Naive thymus-derived CD4-positive, alpha-beta T cell (primary cell): ENCODE measurements at regions not wholly inside any gene's neighbourhood (a gene's known extent, or its start where the extent isn't known, plus 50 kb on each side); places are given as distances from the start of the nearest gene placed in this dataset.
"Not testable (repeated sequence)": the region's sequence is repeated elsewhere in the genome, so short reads cannot be mapped to it uniquely, and the experiment has no call there.

Experiments
- ATAC-seq: fragments of 150-1000 bp; cut with Tn5 transposase; 2 replicates; pipeline ENCODE4 v1.10.0; 2021; ENCODE audit warnings: mild to moderate bottlenecking, moderate library complexity
- CTCF ChIA-PET: fragments of 350-600 bp; sonication (Branson Sonifier 250); formaldehyde crosslinking; loops from one replicate; lab custom pipeline; 2021; ENCODE audit warnings: antibody characterized with exemption; lab: Charles Lee
- POLR2A ChIA-PET: fragments of 350-600 bp; sonication (Branson Sonifier 250); formaldehyde crosslinking; loops from one replicate; lab custom pipeline; 2021; ENCODE audit warnings: antibody characterized with exemption, inconsistent platforms; lab: Charles Lee
- DNase-seq, 9 donors: peaks; one replicate each; pipeline versions ENCODE4 v3.0.0 to v3.0.0-alpha.2; 2020 to 2022; ENCODE audit warnings: mixed read lengths in 1 of 9
- H3K27ac ChIP-seq: one replicate; pipeline ENCODE4 v1.7.0; 2013; ENCODE audit warnings: mild to moderate bottlenecking, low read depth, low read length, moderate library complexity
- H3K27me3 ChIP-seq, 2 donors: one replicate each; pipeline ENCODE4 v1.7.0; 2013; ENCODE audit warnings: low read length in 2 of 2, mild to moderate bottlenecking in 2 of 2, moderate library complexity in 2 of 2; ENCODE audit not compliant: control insufficient read depth in 2 of 2, insufficient read depth in 2 of 2
- H3K36me3 ChIP-seq, 3 experiments: 1 replicate in 2 of 3; 2 replicates in 1 of 3; pipeline ENCODE4 v1.7.0; 2013; ENCODE audit warnings: low read length in 3 of 3, mild to moderate bottlenecking in 3 of 3, moderate library complexity in 1 of 3; ENCODE audit not compliant: insufficient read depth in 3 of 3, control insufficient read depth in 2 of 3
- H3K4me1 ChIP-seq, 2 donors: one replicate each; pipeline ENCODE4 v1.7.0; 2013; ENCODE audit warnings: low read length in 2 of 2, mild to moderate bottlenecking in 2 of 2, moderate library complexity in 1 of 2; ENCODE audit not compliant: control insufficient read depth in 2 of 2, insufficient read depth in 2 of 2
- H3K4me3 ChIP-seq: 2 replicates; pipeline ENCODE4 v1.7.0; 2013; ENCODE audit warnings: mild to moderate bottlenecking, low read length
- H3K9me3 ChIP-seq, 3 experiments: 1 replicate in 2 of 3; 2 replicates in 1 of 3; pipeline ENCODE4 v1.7.0; 2013; ENCODE audit warnings: low read length in 3 of 3; ENCODE audit not compliant: control insufficient read depth in 2 of 3
- H3K27ac Mint-ChIP-seq, 9 donors: one replicate each; pipeline ENCODE4 v1.8.0; 2020 to 2022; ENCODE audit warnings: mixed read lengths in 9 of 9, mild to moderate bottlenecking in 8 of 9, moderate library complexity in 5 of 9, inconsistent platforms in 2 of 9
- H3K27me3 Mint-ChIP-seq, 5 donors: one replicate each; pipeline ENCODE4 v1.8.0; 2021 to 2022; ENCODE audit warnings: mixed read lengths in 5 of 5, mild to moderate bottlenecking in 1 of 5
- H3K36me3 Mint-ChIP-seq, 5 donors: one replicate each; pipeline ENCODE4 v1.8.0; 2020 to 2022; ENCODE audit warnings: mixed read lengths in 5 of 5, mild to moderate bottlenecking in 3 of 5, inconsistent platforms in 1 of 5
- H3K4me1 Mint-ChIP-seq, 7 donors: one replicate each; pipeline ENCODE4 v1.8.0; 2020 to 2022; ENCODE audit warnings: mixed read lengths in 7 of 7, mild to moderate bottlenecking in 3 of 7, inconsistent platforms in 1 of 7
- H3K4me3 Mint-ChIP-seq, 10 donors: one replicate each; pipeline ENCODE4 v1.8.0; 2020 to 2022; ENCODE audit warnings: mild to moderate bottlenecking in 10 of 10, mixed read lengths in 10 of 10, moderate library complexity in 6 of 10, inconsistent platforms in 2 of 10
- H3K9me3 Mint-ChIP-seq, 11 donors: one replicate each; pipeline ENCODE4 v1.8.0; 2020 to 2022; ENCODE audit warnings: mixed read lengths in 11 of 11, mild to moderate bottlenecking in 4 of 11, inconsistent platforms in 1 of 11, moderate library complexity in 1 of 11
- intact Hi-C, 2 donors: fragments of 100-400 bp; cut with micrococcal nuclease; formaldehyde crosslinking; loops; one replicate each; pipeline ENCODE4 v1.15.1; 2023

GRCh38 chr11:106520920-106521319, 443.5 kb downstream of the AASDHPPT start:
- H3K4me1 Mint-ChIP-seq = no peaks in the 10 kb centered on the region

GRCh38 chr11:106523171-106523570, 445.7 kb downstream of the AASDHPPT start:
- H3K9me3 ChIP-seq = peaks cover 0 to 3% (median under 1%) of the 10 kb centered on the region in 3 experiments
- Mint-ChIP-seq H3K27ac (no peak overlapping the region), H3K4me1 (no peaks in the 10 kb centered on the region), H3K27me3 (no peaks in the 10 kb centered on the region), H3K4me3 (no peak overlapping the region), H3K36me3 (no peaks in the 10 kb centered on the region), H3K9me3 (peaks cover 0 to 17% (median 3%) of the 10 kb centered on the region in 11 donors)
- ATAC-seq = no peak
- H3K27ac ChIP-seq = no peak overlapping the region
- POLR2A ChIA-PET = no interaction called here
- no peaks in the 10 kb centered on the region for H3K4me1 ChIP-seq
- CTCF ChIA-PET = no interaction called here
- H3K36me3 ChIP-seq = no peaks in the 10 kb centered on the region
- DNase-seq = no peak
- intact Hi-C loops = no loop called here
- no peaks in the 10 kb centered on the region for H3K27me3 ChIP-seq
- H3K4me3 ChIP-seq = no peak overlapping the region

More at GRCh38 chr11:106520920-106521319, 443.5 kb downstream of the AASDHPPT start:
- H3K36me3 Mint-ChIP-seq = no peaks in the 10 kb centered on the region
- ChIA-PET POLR2A (no interaction called here), CTCF (no interaction called here)
- ATAC-seq (no peak), DNase-seq (no peak)
- H3K27ac Mint-ChIP-seq = no peak overlapping the region
- no peaks in the 10 kb centered on the region for H3K27me3 Mint-ChIP-seq
- H3K4me3 Mint-ChIP-seq = no peak overlapping the region
- no peak overlapping the region for H3K27ac ChIP-seq
- intact Hi-C loops = no loop called here
- H3K4me1 ChIP-seq = no peaks in the 10 kb centered on the region
- H3K36me3 ChIP-seq = no peaks in the 10 kb centered on the region
- no peaks in the 10 kb centered on the region for H3K27me3 ChIP-seq
- H3K4me3 ChIP-seq = no peak overlapping the region
- peaks cover 0 to 17% (median 2%) of the 10 kb centered on the region in 11 donors for H3K9me3 Mint-ChIP-seq
- peaks cover 0 to 3% (median 0%) of the 10 kb centered on the region in 3 experiments for H3K9me3 ChIP-seq

- no peak overlapping the region for H3K27ac ChIP-seq
- peaks cover 0 to 4% (median 3%) of the 10 kb centered on the region in 3 experiments for H3K9me3 ChIP-seq
- H3K4me1 Mint-ChIP-seq = no peaks in the 10 kb centered on the region
- ATAC-seq (no peak), DNase-seq (no peak)
- peaks cover 0 to 15% (median 3%) of the 10 kb centered on the region in 11 donors for H3K9me3 Mint-ChIP-seq
- H3K27me3 ChIP-seq = no peaks in the 10 kb centered on the region
- intact Hi-C loops = no loop called here
- H3K36me3 Mint-ChIP-seq = no peaks in the 10 kb centered on the region
- no peak overlapping the region for H3K27ac Mint-ChIP-seq
- POLR2A ChIA-PET = no interaction called here
- no peak overlapping the region for H3K4me3 ChIP-seq
- H3K27me3 Mint-ChIP-seq = no peaks in the 10 kb centered on the region
- H3K36me3 ChIP-seq = no peaks in the 10 kb centered on the region
- no peaks in the 10 kb centered on the region for H3K4me1 ChIP-seq
- CTCF ChIA-PET = no interaction called here
- no peak overlapping the region for H3K4me3 Mint-ChIP-seq
Observed at GRCh38 chr11:106523921-106524320, 446.5 kb downstream of the AASDHPPT start.

GRCh38 chr11:106524436-106524835, 447.0 kb downstream of the AASDHPPT start:
- Mint-ChIP-seq H3K4me1 (no peaks in the 10 kb centered on the region), H3K36me3 (no peaks in the 10 kb centered on the region), H3K27me3 (no peaks in the 10 kb centered on the region), H3K27ac (no peak overlapping the region), H3K9me3 (peaks cover 0 to 13% (median 3%) of the 10 kb centered on the region in 11 donors), H3K4me3 (no peak overlapping the region)
- ATAC-seq (no peak), DNase-seq (no peak)
- Histone ChIP-seq H3K4me1 (no peaks in the 10 kb centered on the region), H3K4me3 (no peak overlapping the region), H3K27me3 (no peaks in the 10 kb centered on the region), H3K27ac (no peak overlapping the region), H3K36me3 (no peaks in the 10 kb centered on the region), H3K9me3 (peaks cover 0 to 4% (median 3%) of the 10 kb centered on the region in 3 experiments)
- intact Hi-C loops = no loop called here
- CTCF ChIA-PET = no interaction called here
- POLR2A ChIA-PET = no interaction called here

- POLR2A ChIA-PET, H3K27me3 Mint-ChIP-seq, H3K27ac Mint-ChIP-seq, H3K9me3 ChIP-seq, H3K4me1 Mint-ChIP-seq, H3K27me3 ChIP-seq, H3K4me3 Mint-ChIP-seq, ATAC-seq, CTCF ChIA-PET, H3K36me3 ChIP-seq, H3K36me3 Mint-ChIP-seq, H3K4me1 ChIP-seq, DNase-seq, H3K27ac ChIP-seq, H3K4me3 ChIP-seq: not testable (repeated sequence)
- H3K9me3 Mint-ChIP-seq = peaks cover 0 to 12% (median 2%) of the 10 kb centered on the region in 11 donors
- intact Hi-C loops = loop anchor here in 1 of 2 donors (2.0 kb wide), 1 partner anchor 241 kb away; no protein-coding TSS in a partner anchor
Observed at GRCh38 chr11:106531648-106532047, 454.2 kb downstream of the AASDHPPT start.

GRCh38 chr11:106533046-106533445, 455.6 kb downstream of the AASDHPPT start:
- H3K9me3 Mint-ChIP-seq = peaks cover 0 to 11% (median 2%) of the 10 kb centered on the region in 11 donors
- CTCF ChIA-PET = no interaction called here

GRCh38 chr11:106540001-106540400, 462.5 kb downstream of the AASDHPPT start:
- ATAC-seq (no peak), DNase-seq (no peak)
- no peaks in the 10 kb centered on the region for H3K36me3 Mint-ChIP-seq
- intact Hi-C loops = no loop called here
- Histone ChIP-seq H3K36me3 (no peaks in the 10 kb centered on the region), H3K4me3 (no peak overlapping the region), H3K4me1 (no peaks in the 10 kb centered on the region), H3K27me3 (no peaks in the 10 kb centered on the region), H3K9me3 (no peaks in the 10 kb centered on the region), H3K27ac (no peak overlapping the region)
- H3K4me3 Mint-ChIP-seq = no peak overlapping the region
- no peaks in the 10 kb centered on the region for H3K27me3 Mint-ChIP-seq
- H3K27ac Mint-ChIP-seq = no peak overlapping the region
- H3K4me1 Mint-ChIP-seq = no peaks in the 10 kb centered on the region
- CTCF ChIA-PET = no interaction called here
- H3K9me3 Mint-ChIP-seq = peaks cover 0 to 6% (median 3%) of the 10 kb centered on the region in 11 donors
- POLR2A ChIA-PET = no interaction called here

More at GRCh38 chr11:106533046-106533445, 455.6 kb downstream of the AASDHPPT start:
- H3K36me3 Mint-ChIP-seq = no peaks in the 10 kb centered on the region
- H3K27me3 Mint-ChIP-seq = no peaks in the 10 kb centered on the region
- Histone ChIP-seq H3K9me3 (peaks cover 0 to 4% (median 0%) of the 10 kb centered on the region in 3 experiments), H3K27ac (no peak overlapping the region), H3K4me3 (no peak overlapping the region), H3K36me3 (no peaks in the 10 kb centered on the region), H3K4me1 (no peaks in the 10 kb centered on the region), H3K27me3 (no peaks in the 10 kb centered on the region)
- DNase-seq = no peak
- no peak for ATAC-seq
- intact Hi-C loops = no loop called here
- H3K4me1 Mint-ChIP-seq = no peaks in the 10 kb centered on the region
- POLR2A ChIA-PET = no interaction called here
- H3K4me3 Mint-ChIP-seq = no peak overlapping the region
- H3K27ac Mint-ChIP-seq = no peak overlapping the region
